Esophagus muscularis mucosa (tissue), 4 donors: ENCODE measurements at regions not wholly inside any gene's neighbourhood (a gene's known extent, or its start where the extent isn't known, plus 50 kb on each side); places are given as distances from the start of the nearest gene placed in this dataset.

ENCODE experiments used
- CTCF ChIP-seq, 3 experiments: fragments of 200-600 bp in 2 of 3; fragments of 450-650 bp in 1 of 3; sonication (generic) in 2 of 3; IDR thresholded peaks; one replicate each; pipeline ENCODE4 v1.5.1; 2017 to 2019; ENCODE audit warnings: antibody characterized with exemption in 3 of 3, mild to moderate bottlenecking in 2 of 3, moderate library complexity in 1 of 3
- EP300 ChIP-seq: sonication (generic); formaldehyde crosslinking; IDR thresholded peaks from one replicate; pipeline ENCODE4 v1.6.1; 2017; ENCODE audit warnings: antibody characterized with exemption
- POLR2A ChIP-seq: fragments of 450-650 bp; IDR thresholded peaks from one replicate; pipeline ENCODE4 v1.6.1; 2017; ENCODE audit warnings: antibody characterized with exemption, moderate library complexity, mild to moderate bottlenecking, low read depth
- POLR2AphosphoS5 ChIP-seq, 2 donors: sonication (generic); formaldehyde crosslinking; IDR thresholded peaks; one replicate each; pipeline ENCODE4 v1.6.1; 2017; ENCODE audit warnings: antibody characterized with exemption in 2 of 2

GRCh38 chr16:35561346-35561745 lies 2101.9 kb downstream of the TP53TG3F start:
- TF ChIP-seq CTCF (IDR thresholded peaks at IDR 0.05) (no peak), POLR2AphosphoS5 (IDR thresholded peaks at IDR 0.05) (no peak), POLR2A (no peak), EP300 (no peak)
